Hematopoietic multipotent progenitor cell treated with erythropoietin and hydrocortisone succinate and interleukin-3 and kit ligand, for 15 days (in vitro differentiated cells): ENCODE measurements at regions not wholly inside any gene's neighbourhood (a gene's known extent, or its start where the extent isn't known, plus 50 kb on each side); places are given as distances from the start of the nearest gene placed in this dataset.
"Not testable (repeated sequence)": the region's sequence is repeated elsewhere in the genome, so short reads cannot be mapped to it uniquely, and the experiment has no call there.

Source experiments
- DNase-seq: peaks from one replicate; pipeline ENCODE4 v3.0.0-alpha.2; 2015; ENCODE audit warnings: low spot score

DNA sequence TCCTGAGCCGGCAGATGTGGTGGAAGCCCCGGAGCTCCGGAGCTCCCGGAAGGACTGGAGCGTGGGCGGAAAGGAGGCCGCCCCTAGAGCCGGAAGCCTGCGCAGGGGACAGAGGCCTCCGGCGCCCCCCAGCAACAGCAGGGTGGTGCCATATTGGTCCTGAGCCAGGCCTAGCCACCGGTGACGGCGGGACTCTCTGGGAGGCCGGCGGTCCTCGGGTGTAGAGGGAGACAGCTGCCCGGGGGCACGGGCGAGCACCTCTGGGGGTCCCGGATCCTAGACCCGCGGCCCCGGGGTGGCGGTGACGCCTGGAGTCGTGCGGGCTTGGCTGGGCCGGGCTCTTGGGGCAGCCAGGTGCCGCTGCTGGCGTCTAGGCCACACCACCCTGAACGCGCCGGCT lies 1472.2 kb downstream of the FOXD4L5 start:
- not testable (repeated sequence) for DNase-seq

DNA sequence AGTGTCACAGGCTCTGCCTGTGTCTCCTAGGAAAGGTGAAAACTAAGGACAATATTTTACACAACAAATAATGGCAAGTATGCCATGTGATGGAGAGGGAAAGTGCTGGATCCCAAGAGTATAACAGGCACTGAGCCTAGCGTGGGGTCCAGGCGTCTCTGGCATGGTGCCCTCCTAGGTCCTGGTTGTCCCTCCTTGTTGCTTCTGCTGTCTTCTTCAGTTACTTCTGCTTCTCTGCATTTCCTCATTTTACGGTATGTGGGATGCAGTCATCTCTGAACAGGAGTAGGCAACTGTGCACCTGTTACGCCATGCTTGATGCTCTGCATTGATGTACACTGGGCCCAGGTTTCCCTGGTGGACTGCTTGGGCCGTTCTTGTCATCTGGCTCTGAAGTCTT lies 1480.8 kb downstream of the FOXD4L5 start:
- not testable (repeated sequence) for DNase-seq

DNA sequence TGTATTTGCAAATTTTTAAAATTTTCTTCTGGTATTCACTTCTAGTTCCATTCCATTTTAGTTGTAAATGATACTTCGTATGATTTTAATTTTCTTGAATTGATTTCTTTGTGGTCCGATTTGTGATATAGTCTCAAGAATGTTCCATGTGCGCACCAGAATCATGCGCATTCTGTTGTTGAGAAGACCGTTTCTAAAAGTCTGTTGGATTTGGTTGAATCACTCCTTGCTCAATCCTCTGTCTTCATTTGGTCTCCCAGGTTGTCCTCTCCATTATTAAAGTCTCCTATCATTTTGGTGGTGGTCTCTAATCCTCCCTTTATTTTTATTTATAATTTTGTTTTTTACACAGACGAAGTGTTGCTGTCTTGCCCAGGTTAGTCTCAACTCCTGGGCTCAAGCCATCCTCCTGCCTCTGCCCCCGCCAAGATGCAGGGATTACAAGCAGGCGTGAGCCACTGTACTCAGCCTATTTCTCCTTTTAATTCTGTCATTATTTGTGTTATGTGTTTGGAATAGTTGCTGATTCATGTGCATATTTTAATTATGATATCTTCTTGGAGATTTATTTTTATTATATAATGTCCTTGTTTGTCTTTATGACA lies 1490.8 kb downstream of the FOXD4L5 start:
- not testable (repeated sequence) for DNase-seq

DNA sequence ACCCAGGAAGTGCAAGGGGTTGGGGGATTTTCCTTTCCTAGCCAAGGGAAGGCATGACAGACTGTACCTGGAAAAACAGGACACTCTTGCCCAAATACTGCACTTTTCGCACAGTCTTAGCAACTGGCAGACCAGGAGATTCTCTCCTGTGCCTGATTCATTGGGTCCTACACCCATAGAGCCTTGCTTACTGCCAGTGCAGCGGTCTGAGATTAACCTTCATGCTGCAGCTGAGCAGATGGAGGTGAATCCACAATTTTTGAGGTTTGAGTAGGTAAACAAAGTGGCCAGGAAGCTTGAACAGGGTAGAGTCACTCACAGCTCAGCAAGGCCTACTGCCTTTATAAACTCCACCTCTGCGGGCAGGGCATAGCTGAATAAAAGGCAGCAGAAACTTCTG lies 1497.6 kb downstream of the FOXD4L5 start:
- not testable (repeated sequence) for DNase-seq

DNA sequence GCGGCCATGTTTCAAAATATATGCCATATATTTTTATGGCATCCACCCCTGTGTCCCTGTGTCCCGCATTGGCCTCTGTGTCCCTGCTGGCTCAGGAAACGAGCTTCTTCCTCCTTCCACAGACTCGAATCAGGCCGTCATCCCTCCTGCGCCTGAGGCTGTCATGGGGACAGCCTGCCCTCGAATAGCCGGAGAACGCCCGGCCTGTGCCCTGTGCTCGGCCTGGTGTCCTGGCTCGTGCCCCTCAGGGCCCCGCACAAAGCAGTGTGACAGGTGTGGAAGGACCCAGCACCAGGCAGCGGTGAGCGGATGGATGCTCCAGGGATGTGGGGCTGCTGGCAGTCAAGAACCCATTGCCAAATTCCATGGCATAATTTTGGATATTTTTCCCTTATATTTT lies 1500.0 kb downstream of the FOXD4L5 start:
- DNase-seq, result not testable (repeated sequence)

DNA sequence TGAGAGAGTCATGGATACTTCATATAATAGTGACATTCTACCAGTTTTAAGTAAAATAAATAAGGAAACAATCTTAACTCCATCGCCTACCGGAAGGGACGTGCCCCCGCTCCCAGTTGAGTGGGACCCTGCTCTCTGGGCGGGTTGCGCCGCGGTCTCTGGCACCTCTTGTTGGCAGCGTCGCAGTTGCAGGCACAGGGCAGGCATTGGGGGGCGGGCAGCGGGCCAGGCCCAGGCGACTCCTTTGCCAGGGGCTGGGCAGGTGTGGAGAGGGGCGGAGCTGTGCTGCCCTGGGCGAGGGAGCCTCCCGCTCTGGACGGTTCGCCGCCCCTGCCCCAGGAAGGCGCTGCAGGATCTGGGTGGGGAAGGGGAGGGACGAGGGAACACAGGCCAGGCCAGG lies 1500.6 kb downstream of the FOXD4L5 start:
- DNase-seq, result not testable (repeated sequence)

DNA sequence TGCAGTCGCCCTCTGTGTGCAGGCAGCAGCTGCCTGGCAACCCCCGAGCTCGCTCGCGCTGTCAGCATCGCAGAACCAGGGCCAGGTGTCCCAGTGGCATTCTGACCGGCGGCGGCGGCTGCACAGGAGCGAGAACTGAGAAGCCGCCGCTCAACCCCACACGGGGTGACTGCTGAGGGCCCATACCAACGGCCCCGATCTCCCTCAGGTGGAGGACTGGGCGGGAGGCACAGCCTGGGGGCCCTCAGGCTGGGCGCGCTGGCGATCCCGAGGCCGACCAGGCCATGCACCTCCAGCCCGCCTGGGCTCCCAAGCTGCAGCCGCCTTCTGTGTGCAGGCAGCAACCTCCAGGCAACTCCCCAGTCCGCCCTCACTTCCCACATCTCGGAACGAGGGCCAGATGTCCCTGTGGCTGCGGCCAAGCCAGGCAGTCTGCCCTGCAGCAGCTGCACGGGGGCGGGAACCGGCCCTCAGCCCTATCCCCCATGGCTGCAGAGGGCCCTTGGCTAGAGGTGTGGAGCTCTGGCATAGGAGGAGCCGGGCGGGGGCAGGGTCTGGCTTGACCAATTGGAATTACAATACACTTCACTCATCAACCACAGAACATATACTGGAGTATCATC lies 1503.1 kb downstream of the FOXD4L5 start:
- not testable (repeated sequence) for DNase-seq

DNA sequence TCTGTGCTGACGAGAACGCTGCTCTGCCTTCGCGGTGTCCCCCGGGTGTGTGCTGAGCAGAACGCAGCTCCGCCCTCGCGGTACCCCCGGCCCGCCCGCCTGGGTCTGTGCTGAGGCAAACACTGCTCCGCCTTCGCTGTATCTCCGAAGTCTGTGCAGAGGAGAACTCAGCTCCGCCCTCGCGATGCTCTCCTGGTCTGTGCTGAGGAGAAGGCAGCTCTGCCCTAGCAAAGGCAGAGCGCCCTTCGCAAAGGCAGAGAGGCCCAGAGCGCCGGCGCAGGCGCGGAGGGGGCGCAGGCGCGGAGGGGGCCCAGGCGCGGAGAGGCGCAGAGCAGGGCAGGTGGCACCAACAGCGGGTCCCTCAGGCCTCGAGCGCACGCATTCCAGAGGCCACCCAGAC lies 1503.6 kb downstream of the FOXD4L5 start:
- not testable (repeated sequence) for DNase-seq

DNA sequence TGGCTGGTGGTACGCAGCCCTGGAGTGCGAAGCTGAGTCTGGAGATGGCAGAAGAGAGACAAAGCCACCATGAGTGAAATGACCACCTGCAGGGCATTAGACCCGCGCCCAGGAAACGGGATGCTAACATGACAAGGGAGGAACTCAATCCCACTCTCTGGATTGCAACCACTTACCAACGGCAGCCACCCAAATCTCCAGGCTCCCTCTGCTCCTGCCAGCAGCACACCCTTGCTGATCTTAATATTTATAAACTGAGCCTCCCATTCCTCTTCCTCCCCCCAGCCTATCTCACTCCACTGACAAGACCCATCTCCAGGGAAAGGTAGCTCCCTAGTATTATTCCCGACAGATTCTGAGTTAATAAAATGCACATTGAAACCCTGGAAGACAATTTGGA lies 1508.8 kb downstream of the FOXD4L5 start:
- DNase-seq, result not testable (repeated sequence)

DNA sequence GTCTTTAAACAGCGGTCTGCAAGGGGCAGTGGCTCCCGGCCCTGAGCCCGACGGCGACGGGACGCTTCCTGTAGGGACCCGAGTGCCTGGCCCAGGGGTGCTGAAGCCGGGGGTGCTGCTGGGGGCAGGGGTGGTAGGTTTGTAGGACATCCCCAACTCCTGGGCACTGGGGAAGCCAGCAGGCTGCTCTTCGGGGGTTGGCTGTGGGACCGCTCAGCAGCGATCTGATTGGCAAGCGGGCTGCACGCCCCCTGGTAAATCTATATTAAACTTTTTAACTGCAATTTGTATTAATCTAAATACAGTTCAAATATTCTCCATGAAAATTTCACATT lies 1510.0 kb downstream of the FOXD4L5 start:
- not testable (repeated sequence) for DNase-seq

DNA sequence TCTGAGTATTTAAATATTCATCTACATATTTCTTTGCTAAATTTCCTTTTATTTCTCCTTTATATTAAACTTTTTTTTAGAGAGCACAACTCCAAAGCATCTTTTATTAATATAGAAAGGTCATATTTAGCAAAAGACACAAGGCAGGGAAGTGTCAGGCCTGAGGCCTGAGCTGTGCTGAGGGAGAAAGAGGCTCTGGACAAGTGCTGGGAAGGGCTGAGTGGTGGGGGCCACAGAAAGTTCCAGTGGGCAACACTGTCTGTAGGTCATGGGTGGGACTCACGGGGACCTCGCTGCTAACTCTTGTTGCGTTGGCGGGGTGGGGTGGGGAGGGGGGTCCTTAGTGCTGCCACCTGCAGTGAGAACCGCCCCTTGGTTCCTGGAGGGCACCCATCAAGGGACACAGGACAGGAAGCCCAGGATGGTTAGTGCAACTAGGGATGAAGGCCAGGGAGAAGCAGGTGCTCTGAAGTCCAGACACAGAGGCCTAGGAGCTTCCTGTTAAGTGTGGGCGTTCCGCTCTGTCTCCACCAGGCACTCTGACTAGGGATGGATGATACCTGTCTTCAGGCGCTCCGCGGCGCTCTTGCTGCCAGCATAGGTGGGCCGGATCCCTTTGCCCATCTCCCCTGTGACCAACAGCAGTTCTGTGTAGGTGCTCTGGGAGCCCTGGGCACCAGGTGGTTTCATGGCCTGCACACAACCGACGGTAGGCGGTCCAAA lies 1510.5 kb downstream of the FOXD4L5 start:
- not testable (repeated sequence) for DNase-seq

DNA sequence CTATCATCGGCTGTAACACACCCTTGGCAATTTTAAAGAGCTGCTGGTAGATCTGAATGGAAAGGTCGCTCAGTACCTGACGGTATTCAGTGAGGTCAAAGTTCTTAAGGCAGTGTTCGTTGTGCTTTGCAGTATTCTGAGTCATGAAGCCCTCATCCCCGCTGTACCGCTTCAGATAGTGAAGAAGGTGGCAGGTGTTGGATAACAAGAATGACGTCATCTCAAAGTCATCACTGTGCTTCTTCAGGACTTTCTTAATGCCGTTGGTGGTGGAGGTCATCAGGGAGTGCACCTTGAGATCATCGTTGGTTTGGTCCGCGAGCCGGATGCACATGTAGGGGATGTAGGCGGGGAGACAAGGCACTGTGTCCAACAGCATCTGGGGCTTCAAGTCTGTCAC lies 1522.8 kb downstream of the FOXD4L5 start:
- DNase-seq, result not testable (repeated sequence)

DNA sequence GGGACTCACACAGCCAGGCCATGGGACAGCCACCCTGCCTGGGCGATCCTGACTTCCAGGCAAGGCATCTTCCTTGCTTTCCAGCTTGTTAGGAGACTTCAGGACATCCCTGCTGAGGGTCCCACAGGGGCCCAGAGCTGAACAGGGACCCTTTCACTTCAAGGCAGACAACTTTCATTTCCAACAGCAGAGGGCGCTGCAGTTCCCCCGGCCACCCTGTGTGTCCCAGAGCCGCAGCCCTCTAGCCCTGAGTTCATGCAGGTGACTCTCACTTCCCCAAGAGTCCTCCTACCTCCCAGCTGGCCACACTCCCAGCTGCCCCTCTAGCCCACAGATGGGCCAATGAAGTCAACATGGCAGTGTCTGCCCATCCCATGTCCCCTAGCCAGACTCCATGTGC lies 1556.0 kb downstream of the FOXD4L5 start:
- DNase-seq, result not testable (repeated sequence)

DNA sequence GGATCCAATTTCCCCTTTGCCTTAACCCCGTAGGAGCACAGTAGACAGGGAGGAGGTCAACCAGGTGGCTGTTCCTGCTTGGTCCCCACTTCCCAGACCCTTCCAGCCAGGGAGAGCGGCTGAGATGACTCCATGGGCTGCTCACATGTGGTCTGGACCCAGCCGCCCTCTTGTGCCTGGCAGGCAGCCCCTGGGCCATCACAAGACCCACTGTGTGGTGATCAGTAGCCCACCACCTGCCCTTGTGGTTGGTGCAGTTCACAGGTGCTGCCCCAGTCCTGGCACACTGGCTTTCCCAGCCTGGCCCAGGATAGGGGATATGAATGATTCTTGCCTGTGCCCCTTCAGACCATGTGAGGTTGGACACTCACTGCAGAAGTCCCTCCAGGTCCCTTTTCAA lies 1556.7 kb downstream of the FOXD4L5 start:
- no peak for DNase-seq

DNA sequence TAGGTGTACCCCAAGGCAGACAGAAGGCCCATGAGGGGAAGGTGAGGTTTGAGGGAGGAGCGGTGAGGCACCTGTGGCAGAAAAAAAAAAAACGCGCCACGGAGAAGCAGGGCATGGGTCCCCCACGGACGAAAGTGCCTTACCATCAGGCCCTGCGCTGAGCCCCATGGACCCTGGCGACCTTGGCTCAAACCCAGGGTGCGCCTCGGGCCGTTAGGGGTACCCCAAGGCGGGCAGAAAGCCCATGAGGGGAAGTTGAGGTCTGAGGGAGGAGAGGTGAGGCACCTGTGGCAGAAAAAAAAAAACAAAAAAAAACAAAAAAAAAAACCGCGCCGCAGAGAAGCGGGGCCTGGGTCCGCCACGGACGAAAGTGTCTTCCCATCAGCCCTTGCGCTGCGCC lies 1576.7 kb downstream of the FOXD4L5 start:
- DNase-seq, result not testable (repeated sequence)

DNA sequence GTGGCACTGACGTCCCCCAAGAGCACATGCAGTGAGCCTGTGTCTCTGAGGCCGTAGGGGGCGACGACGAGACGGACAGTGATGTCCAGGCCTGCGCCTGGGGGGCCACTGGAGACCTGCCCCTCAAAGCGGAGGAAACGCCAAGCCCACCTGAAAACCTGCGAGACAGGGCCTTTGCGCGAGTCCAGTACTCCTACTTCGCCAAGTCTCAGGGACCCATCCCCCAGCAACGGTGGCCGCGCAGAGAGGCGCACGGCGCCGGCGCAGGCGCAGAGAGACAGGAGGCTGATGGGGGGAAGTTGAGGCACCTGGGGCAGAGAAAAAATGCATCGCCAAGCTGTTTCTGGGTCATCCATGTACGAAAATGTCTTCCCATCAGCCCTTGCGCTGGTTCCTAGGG lies 1580.6 kb downstream of the FOXD4L5 start:
- DNase-seq, result not testable (repeated sequence)

DNA sequence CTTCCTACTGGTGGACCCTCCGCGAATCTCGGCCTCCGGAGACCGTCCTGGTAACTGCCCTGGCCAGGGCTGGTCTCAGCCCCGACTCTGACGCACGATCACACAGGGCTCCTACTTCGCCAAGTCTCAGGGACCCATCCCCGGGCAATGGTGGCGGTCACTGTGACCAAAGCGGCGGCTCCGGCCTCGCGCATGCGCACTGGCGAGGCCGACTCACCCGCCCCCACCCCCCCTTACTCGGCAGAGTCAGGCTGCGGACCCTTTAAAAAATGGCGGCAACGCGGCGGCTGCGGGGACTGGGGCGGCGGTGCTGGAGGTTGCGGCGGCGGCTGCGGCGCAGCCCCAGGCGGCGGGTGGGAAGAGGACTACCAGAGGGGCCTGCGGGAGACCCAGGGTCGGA lies 1581.3 kb downstream of the FOXD4L5 start:
- DNase-seq, result not testable (repeated sequence)

DNA sequence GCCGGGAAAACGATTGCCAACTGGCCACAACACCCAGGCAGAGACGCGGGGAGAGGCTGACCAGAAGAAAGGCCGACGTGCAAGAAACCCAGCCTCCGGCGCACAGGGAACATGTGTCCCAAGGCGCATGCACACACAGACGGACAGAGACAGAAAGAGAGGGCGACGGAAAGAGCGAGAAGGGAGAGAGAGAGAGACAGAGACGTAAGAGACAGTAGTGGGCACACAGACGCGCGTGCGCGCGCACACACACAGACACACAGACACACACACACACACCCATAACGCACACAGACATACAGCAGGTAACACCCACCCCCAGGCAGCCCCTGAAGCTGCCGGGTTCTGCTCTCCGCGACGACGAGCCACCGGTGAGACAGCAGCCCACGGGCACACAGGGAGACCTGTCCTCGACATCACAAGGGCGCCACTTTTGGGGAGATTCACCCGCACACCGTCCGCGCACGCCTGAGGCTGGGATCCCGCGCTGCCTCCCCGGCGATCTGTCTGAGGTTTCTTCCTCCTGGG lies 1581.8 kb downstream of the FOXD4L5 start:
- not testable (repeated sequence) for DNase-seq
